Glomerular visceral epithelial cell (primary cell): ENCODE measurements at regions not wholly inside any gene's neighbourhood (a gene's known extent, or its start where the extent isn't known, plus 50 kb on each side); places are given as distances from the start of the nearest gene placed in this dataset.
A peak's percentile ranks its signal among the peaks of the same experiment; 100 is the strongest.
"Not testable (repeated sequence)": the region's sequence is repeated elsewhere in the genome, so short reads cannot be mapped to it uniquely, and the experiment has no call there.

Experiments used
- DNase-seq: peaks from one replicate; pipeline ENCODE4 v3.0.0-alpha.2; 2016; ENCODE audit errors: extremely low spot score

GRCh38 chr2:234695981-234696380 lies 199.1 kb upstream of the ARL4C start:
- no peak for DNase-seq

- DNase-seq, result peak; percentile 47
Measured at GRCh38 chr2:234694244-234695013, 197.5 kb upstream of the ARL4C start.

- DNase-seq, result not testable (repeated sequence)
Measured at GRCh38 chr2:234693681-234694190, 196.9 kb upstream of the ARL4C start.

GRCh38 chr2:234693191-234693590 lies 196.3 kb upstream of the ARL4C start:
- DNase-seq, result not testable (repeated sequence)

GRCh38 chr2:234691968-234692955 lies 195.4 kb upstream of the ARL4C start:
- no peak for DNase-seq

- no peak for DNase-seq
Measured at GRCh38 chr2:234691214-234691575, 194.3 kb upstream of the ARL4C start.

- DNase-seq, result no peak
Measured at GRCh38 chr2:234690569-234691213, 193.8 kb upstream of the ARL4C start.

- DNase-seq, result no peak
Measured at GRCh38 chr2:234689911-234690379, 193.1 kb upstream of the ARL4C start.

GRCh38 chr2:234687718-234688475 lies 191.0 kb upstream of the ARL4C start:
- no peak for DNase-seq

- DNase-seq, result peak; percentile 71
Measured at GRCh38 chr2:234686088-234686890, 189.4 kb upstream of the ARL4C start.

GRCh38 chr2:234684466-234684865 lies 187.6 kb upstream of the ARL4C start:
- DNase-seq, result no peak

- no peak for DNase-seq
Measured at GRCh38 chr2:234683950-234684349, 187.1 kb upstream of the ARL4C start.

GRCh38 chr2:234682492-234683228 lies 185.8 kb upstream of the ARL4C start:
- DNase-seq, result peak; percentile 90

GRCh38 chr2:234680688-234681619 lies 184.1 kb upstream of the ARL4C start:
- peak; percentile 84 for DNase-seq

- peak; percentile 97 for DNase-seq
Measured at GRCh38 chr2:234679741-234680687, 183.1 kb upstream of the ARL4C start.

GRCh38 chr2:234679301-234679740 lies 182.4 kb upstream of the ARL4C start:
- DNase-seq, result no peak

- DNase-seq, result peak; percentile 83
Measured at GRCh38 chr2:234678711-234679110, 181.8 kb upstream of the ARL4C start.
